HPDE6-E6E7 (cell line): ENCODE measurements at regions not wholly inside any gene's neighbourhood (a gene's known extent, or its start where the extent isn't known, plus 50 kb on each side); places are given as distances from the start of the nearest gene placed in this dataset.

Experiments used
- DNase-seq: peaks from one replicate; pipeline ENCODE4 v3.0.0; 2011; ENCODE audit warnings: missing footprints; ENCODE audit errors: extremely low spot score

DNA sequence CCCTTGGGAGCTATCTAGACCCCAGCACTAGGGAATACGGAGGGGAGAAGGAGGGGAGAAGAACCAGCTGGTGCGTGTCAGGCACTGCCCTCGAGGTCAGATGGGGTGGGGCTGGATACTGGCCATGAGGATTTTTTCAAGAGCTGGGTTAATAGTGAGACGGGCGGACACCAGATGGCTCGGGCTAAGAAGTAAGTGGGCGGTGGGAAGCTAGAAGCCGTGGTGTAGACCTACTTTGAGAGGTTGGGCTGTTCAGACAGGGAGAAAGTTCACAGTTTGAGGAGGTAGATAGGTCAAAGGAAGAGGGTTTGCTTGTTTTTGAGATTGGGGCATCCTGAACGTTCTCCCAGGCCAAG lies 303.8 kb downstream of the SEC14L1 start:
- no peak for DNase-seq

- DNase-seq, result no peak
Measured at GRCh38 chr17:77444984-77445759, 304.4 kb downstream of the SEC14L1 start.

GRCh38 chr17:77445760-77446532 lies 305.2 kb downstream of the SEC14L1 start:
- no peak for DNase-seq

DNA sequence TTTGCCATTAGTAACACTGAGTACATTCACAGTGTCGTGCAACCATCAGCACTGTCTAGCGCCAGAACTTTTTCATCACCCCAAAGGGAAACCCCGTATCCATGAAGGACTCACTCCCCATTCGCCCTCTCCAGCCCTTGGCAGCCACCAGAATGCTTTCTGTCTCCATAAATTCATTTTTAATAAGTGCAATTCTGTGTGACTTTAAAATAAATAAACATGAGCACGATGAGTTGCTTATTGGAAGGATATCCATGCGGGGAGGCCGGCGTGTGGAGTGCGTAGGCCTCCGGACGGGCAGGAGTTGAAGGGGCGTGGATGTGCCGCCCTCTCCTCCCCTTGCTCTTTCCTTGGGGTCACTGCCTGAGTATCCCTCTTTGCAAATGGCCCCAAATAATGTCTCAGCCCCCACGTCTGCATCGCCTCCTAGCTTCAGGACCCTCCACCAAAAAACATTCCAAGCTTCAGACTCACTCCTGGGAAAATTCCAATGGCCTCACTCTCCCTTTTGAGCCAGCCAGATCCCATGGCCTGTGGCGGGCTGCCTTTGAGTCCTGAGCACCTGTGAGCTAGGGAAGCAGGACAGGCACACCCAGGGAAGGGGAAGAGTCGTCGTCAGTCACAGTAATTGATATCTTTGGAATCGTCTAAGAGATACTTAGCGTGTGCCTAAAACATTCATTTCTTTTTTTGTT lies 306.3 kb downstream of the SEC14L1 start:
- no peak for DNase-seq

DNA sequence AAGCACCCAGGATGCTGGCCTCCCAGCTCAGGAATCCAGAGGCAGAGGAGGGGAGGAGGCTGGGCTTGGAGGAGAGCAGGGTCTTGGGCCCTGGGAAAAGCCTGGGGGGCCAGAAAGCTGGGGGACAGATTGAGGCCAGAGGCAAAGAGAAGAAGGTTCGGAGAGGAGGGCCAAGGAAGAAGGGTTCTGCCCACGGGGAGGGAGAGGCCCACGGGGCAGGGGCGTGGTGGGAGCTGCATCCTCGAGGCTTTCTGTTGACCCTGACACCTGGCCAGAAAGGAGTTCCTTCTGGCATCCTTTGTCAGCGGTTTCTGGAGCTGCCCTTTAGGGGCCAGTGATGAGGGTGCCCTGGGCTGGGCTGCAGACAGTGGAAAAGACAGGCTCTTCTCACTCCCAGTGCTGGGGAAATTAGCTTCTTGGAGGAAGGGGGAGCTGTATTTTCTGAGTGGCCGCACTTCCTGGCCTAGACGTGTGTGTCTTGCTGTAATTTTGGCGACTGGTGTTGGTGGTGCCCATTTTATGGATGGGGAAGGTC lies 308.7 kb downstream of the SEC14L1 start:
- no peak for DNase-seq

DNA sequence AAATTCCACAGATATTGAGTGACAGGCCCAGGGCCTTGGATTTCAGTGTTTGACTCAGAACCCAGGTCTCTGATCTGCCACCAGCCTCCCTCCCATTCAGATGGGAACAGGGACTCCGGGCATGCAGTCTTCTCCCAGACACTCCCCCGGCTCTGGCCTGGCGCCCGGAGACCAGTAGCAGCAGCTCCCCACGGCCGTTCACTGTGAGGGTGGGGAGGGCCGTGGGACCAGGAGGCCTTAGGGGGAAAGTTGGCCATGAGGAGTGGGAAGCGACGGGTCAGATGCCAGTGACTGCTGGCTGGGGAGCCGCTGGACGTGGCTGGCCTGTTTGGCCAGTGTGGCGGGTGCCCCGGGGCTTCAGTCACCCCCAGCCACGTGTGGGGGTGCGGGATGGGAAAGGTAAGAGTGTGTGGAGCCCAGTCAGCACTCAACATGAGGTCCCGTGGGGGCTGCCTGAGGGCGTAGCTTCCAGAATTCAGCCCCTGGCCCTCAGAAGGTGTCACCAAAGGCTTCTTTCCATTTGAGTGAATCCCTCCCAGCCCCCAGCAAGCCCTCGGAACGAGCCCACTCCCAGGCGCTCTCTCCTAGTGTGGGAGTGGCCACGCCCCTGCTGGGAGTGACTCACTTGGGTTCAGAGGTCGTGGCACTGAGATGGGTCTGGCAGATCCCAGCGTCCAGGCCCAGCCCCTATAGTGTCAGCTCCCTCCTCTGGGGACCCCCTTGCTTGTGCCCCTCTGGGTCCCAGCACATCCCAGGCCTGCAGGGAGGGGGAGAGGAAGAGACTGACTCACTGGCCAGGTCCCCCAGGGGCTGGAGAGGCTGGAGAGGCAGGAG lies 309.4 kb downstream of the SEC14L1 start:
- no peak for DNase-seq

DNA sequence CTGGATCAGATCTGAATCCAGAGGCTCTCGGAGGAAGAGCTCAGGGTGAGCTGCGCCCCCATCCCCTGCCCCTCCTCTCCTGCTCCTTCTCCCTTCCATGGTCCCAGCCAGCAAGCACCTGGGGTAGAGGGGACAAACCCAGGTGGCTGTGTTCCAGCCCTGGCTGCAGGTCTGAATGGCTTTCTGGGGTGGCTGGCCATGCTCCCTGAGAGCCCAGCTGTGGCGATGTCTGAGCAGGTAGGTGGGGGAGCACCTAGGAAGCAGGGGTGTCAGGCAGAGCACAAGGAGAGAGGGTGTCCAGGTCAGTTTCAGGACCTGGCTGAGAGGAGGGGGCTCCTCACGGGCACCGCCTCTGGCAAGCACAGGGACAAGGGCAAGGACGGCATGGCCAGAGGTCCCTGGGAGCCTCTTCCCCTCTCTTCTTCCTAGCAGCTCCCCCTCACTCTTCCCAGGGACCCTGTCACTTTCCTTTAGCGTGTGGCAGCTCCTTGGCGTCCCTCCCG lies 310.0 kb downstream of the SEC14L1 start:
- no peak for DNase-seq

DNA sequence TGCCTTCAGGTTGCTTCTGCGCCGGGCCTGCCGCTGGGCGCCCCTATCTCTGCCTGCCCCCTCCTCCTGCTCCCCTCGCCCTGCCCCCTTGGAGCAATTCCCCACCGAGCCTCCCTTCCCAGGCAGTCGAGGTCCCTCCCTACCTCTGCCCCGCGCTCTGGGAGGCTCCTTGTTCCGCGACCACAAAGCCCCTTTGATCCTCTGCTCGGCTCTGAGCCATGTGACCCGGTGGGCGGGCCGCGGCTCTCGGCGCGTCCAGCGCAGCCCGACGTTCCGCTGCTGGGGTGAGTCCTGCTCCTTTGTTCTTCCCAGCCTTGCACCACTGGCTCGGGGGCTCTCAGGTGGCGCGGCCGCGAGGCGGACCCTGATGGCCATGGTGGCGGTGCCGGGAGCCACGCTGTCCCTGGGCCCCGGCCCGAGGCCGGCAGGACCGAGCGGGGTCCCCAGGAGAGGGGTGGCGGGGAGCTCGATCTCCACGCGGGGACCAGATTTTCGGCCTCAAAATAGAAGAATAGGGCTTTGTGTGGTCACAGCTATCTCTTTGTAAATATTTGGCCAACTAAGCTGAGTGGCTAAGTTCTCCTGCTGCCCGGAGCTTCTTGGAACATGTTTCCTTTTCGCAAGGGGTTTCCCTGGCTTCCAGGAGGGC lies 310.6 kb downstream of the SEC14L1 start:
- no peak for DNase-seq

DNA sequence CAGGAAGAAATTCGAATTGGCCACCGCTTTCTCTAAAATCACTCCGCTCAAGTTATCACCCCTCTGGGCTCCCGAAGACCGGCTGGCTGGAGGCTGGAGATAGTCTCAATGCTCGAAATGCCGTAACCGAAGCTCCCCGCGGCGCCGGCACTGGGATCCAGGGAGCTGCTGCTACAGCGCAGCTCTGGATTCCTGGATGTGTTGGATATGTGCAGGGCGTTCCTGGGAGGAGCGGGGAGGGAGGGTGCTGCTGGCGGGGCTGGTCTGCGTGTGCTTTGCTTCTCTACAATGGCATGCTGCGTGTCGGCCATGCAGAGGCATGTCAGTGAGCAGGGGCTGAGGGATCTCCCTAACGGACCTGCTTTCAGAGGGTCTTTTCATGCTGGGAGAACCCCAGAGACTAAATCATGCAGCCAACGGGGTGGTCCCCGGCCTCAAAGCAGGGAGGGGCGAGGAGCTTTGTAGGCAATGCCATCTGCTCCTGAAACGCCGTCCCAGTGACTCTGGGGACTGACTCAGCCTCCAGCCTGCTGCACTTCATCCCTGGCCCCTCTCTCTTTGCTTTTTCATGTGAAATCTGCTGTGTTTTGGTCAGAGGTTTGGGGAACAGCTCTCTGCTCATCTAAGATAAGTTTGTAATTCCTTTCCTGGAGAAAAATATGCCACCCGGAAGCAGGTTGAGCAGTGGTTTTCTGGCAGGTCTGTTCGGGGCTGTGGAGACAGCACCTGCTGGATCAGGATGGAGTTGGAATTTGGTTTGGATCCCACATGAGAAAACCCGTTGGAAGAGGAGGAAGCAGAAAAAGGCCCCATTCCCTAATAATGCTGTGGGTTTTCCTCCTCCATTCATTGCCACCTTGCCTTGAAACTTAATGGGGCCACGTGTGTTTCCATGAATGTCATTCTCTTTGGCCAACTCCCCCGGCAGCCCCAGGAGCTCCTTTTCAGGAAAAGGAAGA lies 311.4 kb downstream of the SEC14L1 start:
- no peak for DNase-seq

DNA sequence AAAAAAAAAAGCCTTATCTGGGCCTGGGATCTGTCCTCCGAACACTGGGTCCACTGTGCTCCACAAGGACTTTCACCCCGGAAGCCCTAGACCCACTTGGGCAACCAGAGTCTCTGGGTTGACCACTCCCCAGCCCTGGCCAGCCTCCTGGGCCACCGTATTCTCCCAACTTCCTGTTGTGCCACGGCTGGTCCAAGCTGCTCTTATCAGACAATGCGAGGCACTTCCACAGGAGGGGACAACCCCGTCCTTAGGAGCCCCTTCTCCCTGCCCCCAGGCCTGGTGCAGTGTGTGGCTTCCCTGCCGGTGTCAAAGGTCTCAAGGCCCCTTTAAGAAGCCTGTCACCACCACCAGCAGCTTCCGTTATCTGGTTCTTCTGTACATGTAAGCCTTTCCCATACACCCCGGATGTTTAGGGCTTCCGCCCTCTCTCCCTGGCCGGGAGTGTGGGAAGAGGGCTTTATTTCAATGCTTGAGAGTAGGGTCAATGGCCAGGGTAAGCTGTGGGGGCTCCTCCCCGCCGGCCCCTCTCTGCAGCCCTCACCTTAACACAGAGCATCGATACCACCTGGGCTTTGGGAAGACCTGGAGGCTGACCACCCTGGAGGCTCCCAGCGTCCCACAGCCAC lies 313.0 kb downstream of the SEC14L1 start:
- DNase-seq, result no peak

GRCh38 chr17:77454242-77455095 lies 313.7 kb downstream of the SEC14L1 start:
- no peak for DNase-seq

DNA sequence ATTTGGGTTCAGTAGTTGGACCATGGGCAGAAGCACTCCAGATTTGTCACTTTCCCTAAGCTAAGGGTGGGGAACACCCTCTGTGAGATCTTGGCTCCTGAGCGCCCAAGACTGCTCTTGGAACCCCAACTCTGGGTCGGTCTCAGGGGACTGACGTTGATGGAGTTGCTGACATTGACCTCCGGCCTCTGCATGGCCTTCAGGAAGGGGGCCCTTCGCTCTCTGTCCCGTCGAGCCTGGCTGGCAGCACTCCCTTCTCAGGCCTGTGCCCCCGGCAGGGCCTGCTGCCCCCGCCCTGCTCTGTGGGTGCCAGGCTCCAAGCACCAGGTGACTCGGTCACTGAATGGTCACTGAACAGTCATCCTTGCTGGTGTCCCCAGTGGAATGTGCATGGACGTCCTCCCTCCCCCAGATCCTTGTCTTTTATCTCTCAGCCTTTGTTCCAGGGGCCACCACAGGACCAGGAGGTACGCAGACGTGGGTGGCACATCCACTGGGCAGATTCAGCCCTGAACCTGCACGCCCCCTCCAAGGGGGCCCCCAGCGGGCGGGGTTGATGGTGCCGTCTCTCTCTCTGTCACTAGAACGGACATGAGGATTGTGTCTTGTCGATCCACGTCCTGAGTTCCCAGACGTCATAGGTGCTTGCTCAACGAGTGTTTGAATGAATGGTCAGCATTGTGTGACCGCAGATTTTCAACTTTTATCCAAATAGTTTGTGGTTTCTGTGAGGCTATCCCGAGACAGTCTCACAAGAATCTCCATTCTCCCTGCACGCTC lies 314.5 kb downstream of the SEC14L1 start:
- DNase-seq, result no peak

GRCh38 chr17:77455891-77456260 lies 315.1 kb downstream of the SEC14L1 start:
- DNase-seq, result no peak

DNA sequence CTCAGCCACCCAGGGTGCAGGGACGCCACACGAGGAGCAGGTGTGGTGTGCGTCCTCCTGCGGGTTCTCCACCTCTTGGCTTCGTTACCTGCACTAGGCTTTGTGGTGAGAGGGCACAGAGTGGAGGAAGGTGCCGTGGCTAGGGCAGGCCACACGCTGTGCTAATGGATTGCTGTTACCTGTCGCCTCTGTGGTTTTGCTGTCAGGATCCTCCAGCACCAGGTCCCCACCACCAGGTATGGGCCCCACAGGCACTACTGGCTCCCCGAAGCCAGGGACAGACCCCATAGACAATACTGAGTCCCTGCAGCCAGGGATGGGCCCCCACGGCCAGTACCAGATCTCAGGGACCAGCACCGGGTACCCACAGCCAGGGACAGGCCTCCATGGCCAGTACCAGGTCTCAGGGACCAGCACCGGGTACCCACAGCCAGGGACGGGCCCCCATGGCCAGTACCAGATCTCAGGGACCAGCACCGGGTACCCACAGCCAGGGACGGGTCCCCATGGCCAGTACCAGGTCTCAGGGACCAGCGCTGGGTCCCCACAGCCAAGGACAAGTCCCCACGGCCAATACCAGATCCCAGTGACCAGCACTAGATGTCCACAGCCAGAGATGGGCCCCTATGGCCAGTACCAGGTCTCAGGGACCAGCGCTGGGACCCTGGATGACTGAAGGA lies 315.6 kb downstream of the SEC14L1 start:
- no peak for DNase-seq

GRCh38 chr17:77456951-77457548 lies 316.3 kb downstream of the SEC14L1 start:
- DNase-seq, result no peak

DNA sequence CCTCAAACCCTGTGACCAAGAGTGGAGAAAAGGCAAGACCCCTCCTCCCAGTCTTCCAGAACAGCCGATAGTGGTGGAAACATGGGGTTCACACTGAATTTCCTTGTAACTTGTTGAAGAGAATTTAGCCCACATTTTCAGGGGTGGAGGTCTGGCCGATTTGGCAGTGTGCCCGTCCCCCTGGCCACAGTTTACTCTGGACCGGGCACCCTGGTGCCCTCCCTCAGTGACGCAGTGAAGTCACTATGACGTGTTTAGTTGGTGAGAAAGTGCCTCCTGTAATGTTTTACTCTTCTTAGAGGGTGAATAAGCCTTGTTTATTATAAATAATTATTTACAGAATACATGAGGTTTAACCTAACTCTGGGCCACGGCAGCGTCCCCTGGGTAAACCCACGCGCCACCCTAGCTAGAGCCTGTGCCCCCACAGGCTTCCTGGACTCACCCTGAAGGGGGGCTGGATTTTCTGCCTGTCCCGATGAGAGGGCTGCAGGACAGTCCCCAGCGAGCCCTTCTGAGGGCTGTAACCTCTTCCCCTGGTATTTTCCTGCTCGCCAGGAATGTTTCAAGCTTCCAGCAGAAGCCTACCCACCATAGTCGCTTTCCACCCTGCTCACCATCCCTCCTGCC lies 316.9 kb downstream of the SEC14L1 start:
- no peak for DNase-seq
